ENCODE measurements at regions not wholly inside any gene's neighbourhood (a gene's known extent, or its start where the extent isn't known, plus 50 kb on each side); places are given as distances from the start of the nearest gene placed in this dataset.

DNA sequence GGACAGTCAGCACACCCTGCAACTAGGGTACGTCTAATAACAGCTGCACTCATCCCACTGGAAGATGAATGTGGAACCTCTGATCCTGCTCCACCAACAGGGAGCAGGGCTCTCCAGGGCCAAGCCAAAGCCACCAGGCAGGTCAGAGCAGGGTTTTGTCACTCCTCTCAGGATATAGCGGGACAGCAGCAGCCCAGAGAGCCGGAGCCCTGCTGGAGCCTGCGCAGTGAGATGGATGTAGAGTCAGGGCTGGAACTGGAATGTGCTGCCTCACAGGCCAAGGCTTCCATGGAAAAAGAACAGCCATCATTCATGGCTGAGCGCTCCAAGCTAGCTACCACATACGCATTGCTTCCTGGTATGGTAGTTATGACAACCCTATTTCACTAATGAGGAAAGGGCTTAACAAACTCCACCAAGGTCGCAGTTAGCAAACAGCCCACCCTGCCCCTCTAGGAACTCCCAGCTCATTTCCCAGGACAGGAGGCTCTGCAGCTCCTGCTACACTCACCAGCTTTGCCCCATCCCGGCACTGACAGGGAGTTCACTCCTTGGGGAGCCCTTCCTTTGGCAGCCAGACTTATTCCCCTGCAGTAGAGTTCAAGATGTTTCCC lies 85.2 kb downstream of the HS1BP3 start (continued):
- TF ChIP-seq, protein P1, sequence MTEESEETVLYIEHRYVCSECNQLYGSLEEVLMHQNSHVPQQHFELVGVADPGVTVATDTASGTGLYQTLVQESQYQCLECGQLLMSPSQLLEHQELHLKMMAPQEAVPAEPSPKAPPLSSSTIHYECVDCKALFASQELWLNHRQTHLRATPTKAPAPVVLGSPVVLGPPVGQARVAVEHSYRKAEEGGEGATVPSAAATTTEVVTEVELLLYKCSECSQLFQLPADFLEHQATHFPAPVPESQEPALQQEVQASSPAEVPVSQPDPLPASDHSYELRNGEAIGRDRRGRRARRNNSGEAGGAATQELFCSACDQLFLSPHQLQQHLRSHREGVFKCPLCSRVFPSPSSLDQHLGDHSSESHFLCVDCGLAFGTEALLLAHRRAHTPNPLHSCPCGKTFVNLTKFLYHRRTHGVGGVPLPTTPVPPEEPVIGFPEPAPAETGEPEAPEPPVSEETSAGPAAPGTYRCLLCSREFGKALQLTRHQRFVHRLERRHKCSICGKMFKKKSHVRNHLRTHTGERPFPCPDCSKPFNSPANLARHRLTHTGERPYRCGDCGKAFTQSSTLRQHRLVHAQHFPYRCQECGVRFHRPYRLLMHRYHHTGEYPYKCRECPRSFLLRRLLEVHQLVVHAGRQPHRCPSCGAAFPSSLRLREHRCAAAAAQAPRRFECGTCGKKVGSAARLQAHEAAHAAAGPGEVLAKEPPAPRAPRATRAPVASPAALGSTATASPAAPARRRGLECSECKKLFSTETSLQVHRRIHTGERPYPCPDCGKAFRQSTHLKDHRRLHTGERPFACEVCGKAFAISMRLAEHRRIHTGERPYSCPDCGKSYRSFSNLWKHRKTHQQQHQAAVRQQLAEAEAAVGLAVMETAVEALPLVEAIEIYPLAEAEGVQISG (CRISPR knock-in tag; IDR thresholded peaks at IDR 0.05), result peak; percentile 64
- TF ChIP-seq ZNF136 (CRISPR knock-in tag; IDR thresholded peaks at IDR 0.05; ENCODE audit: low read depth) (no peak), RFX3 (CRISPR knock-in tag; IDR thresholded peaks at IDR 0.05) (0 out of 2 replicates have a peak, but pooled peaks have one; percentile 25), ZNF839 (CRISPR knock-in tag; IDR thresholded peaks at IDR 0.05; ENCODE audit: borderline replicate concordance) (no peak), NCOA2 (CRISPR knock-in tag; IDR thresholded peaks at IDR 0.05) (no peak), FOXC1 (CRISPR knock-in tag; IDR thresholded peaks at IDR 0.05; ENCODE audit: borderline replicate concordance) (no peak), CHCHD3 (CRISPR knock-in tag; IDR thresholded peaks at IDR 0.05) (peak; percentile 53; the same call in 1 of the 2 replicates), ZNF629 (CRISPR knock-in tag; conservative IDR thresholded peaks at IDR 0.05) (0 out of 2 replicates have a peak, but pooled peaks have one; percentile 6), ZNF598 (CRISPR knock-in tag; IDR thresholded peaks at IDR 0.05; ENCODE audit: borderline replicate concordance) (peak; percentile 63; the same call in 1 of the 2 replicates), TMF1 (CRISPR knock-in tag; IDR thresholded peaks at IDR 0.05; ENCODE audit: low read depth) (no peak), ZNF724P (CRISPR knock-in tag; IDR thresholded peaks at IDR 0.05; ENCODE audit: borderline replicate concordance) (0 out of 2 replicates have a peak, but pooled peaks have one; percentile 52), BCL6 (CRISPR knock-in tag; IDR thresholded peaks at IDR 0.05) (peak; percentile 63), MLLT10 (CRISPR knock-in tag; IDR thresholded peaks at IDR 0.05) (no peak), RARA (CRISPR knock-in tag; IDR thresholded peaks at IDR 0.05) (no peak), ZNF138 (CRISPR knock-in tag; IDR thresholded peaks at IDR 0.05; ENCODE audit: low read depth) (no peak), ATF7-NPFF (CRISPR knock-in tag; IDR thresholded peaks at IDR 0.05; ENCODE audit: low read depth) (0 out of 2 replicates have a peak, but pooled peaks have one; percentile 36), ELF3 (CRISPR knock-in tag; IDR thresholded peaks at IDR 0.05) (0 out of 2 replicates have a peak, but pooled peaks have one; percentile 39), ZNF605 (CRISPR knock-in tag; IDR thresholded peaks at IDR 0.05) (peak; percentile 37; the same call in 1 of the 2 replicates), ZNF430 (CRISPR knock-in tag; IDR thresholded peaks at IDR 0.05) (0 out of 2 replicates have a peak, but pooled peaks have one; percentile 10), ZBTB38 (CRISPR knock-in tag; IDR thresholded peaks at IDR 0.05) (peak; percentile 93), ZNF451 (CRISPR knock-in tag; IDR thresholded peaks at IDR 0.05) (peak; percentile 33; the same call in 1 of the 2 replicates)
- TF ChIP-seq, protein P2, sequence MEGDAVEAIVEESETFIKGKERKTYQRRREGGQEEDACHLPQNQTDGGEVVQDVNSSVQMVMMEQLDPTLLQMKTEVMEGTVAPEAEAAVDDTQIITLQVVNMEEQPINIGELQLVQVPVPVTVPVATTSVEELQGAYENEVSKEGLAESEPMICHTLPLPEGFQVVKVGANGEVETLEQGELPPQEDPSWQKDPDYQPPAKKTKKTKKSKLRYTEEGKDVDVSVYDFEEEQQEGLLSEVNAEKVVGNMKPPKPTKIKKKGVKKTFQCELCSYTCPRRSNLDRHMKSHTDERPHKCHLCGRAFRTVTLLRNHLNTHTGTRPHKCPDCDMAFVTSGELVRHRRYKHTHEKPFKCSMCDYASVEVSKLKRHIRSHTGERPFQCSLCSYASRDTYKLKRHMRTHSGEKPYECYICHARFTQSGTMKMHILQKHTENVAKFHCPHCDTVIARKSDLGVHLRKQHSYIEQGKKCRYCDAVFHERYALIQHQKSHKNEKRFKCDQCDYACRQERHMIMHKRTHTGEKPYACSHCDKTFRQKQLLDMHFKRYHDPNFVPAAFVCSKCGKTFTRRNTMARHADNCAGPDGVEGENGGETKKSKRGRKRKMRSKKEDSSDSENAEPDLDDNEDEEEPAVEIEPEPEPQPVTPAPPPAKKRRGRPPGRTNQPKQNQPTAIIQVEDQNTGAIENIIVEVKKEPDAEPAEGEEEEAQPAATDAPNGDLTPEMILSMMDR (CRISPR knock-in tag; IDR thresholded peaks at IDR 0.05), result 0 out of 2 replicates have a peak, but pooled peaks have one; percentile 11
- TF ChIP-seq, protein P3, sequence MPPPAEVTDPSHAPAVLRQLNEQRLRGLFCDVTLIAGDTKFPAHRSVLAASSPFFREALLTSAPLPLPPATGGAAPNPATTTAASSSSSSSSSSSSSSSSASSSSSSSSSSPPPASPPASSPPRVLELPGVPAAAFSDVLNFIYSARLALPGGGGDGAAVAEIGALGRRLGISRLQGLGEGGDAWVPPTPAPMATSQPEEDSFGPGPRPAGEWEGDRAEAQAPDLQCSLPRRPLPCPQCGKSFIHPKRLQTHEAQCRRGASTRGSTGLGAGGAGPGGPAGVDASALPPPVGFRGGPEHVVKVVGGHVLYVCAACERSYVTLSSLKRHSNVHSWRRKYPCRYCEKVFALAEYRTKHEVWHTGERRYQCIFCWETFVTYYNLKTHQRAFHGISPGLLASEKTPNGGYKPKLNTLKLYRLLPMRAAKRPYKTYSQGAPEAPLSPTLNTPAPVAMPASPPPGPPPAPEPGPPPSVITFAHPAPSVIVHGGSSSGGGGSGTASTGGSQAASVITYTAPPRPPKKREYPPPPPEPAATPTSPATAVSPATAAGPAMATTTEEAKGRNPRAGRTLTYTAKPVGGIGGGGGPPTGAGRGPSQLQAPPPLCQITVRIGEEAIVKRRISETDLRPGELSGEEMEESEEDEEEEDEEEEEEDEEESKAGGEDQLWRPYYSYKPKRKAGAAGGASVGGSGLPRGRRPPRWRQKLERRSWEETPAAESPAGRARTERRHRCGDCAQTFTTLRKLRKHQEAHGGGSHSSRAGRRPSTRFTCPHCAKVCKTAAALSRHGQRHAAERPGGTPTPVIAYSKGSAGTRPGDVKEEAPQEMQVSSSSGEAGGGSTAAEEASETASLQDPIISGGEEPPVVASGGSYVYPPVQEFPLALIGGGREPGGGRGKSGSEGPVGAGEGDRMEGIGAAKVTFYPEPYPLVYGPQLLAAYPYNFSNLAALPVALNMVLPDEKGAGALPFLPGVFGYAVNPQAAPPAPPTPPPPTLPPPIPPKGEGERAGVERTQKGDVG (CRISPR knock-in tag; IDR thresholded peaks at IDR 0.05; ENCODE audit: borderline replicate concordance), result 0 out of 2 replicates have a peak, but pooled peaks have one; percentile 82

All from HepG2 (cell line).